Stomach (tissue), 4 donors: ENCODE measurements at regions not wholly inside any gene's neighbourhood (a gene's known extent, or its start where the extent isn't known, plus 50 kb on each side); places are given as distances from the start of the nearest gene placed in this dataset.

Source experiments
- CTCF ChIP-seq, 7 experiments: fragments of 450-650 bp in 4 of 7; fragments of 200-600 bp in 3 of 7; sonication (generic) in 3 of 7; IDR thresholded peaks; one replicate each; pipeline ENCODE4 v1.5.1; 2016 to 2019; ENCODE audit warnings: antibody characterized with exemption in 7 of 7, control low read depth in 2 of 7, mild to moderate bottlenecking in 1 of 7
- EP300 ChIP-seq: sonication (generic); formaldehyde crosslinking; IDR thresholded peaks from one replicate; pipeline ENCODE4 v1.6.1; 2017; ENCODE audit warnings: antibody characterized with exemption
- POLR2A ChIP-seq, 4 donors: fragments of 450-650 bp; IDR thresholded peaks; one replicate each; pipeline ENCODE4 v1.6.1; 2016; ENCODE audit warnings: antibody characterized with exemption in 4 of 4, control low read depth in 2 of 4, mild to moderate bottlenecking in 1 of 4, moderate library complexity in 1 of 4
- POLR2AphosphoS5 ChIP-seq, 3 donors: sonication (generic); formaldehyde crosslinking; IDR thresholded peaks; one replicate each; pipeline ENCODE4 v1.6.1; 2016; ENCODE audit warnings: antibody characterized with exemption in 3 of 3

- TF ChIP-seq CTCF (IDR thresholded peaks at IDR 0.05), result no peak
- TF ChIP-seq POLR2AphosphoS5 (IDR thresholded peaks at IDR 0.05), result peak in 1 of 3 donors; percentile 61
- TF ChIP-seq POLR2A (IDR thresholded peaks at IDR 0.05), result no peak
- no peak for TF ChIP-seq EP300
Measured at GRCh38 chr10:32141018-32141807, 85.0 kb upstream of the KIF5B start.
